ENCODE measurements at regions not wholly inside any gene's neighbourhood (a gene's known extent, or its start where the extent isn't known, plus 50 kb on each side); places are given as distances from the start of the nearest gene placed in this dataset.
"Not testable (repeated sequence)": the region's sequence is repeated elsewhere in the genome, so short reads cannot be mapped to it uniquely, and the experiment has no call there.

GRCh38 chr2:209260281-209260680 lies 163.6 kb upstream of the MAP2 start:
- no peaks in the 10 kb centered on the region for H3K27me3 ChIP-seq
- TF ChIP-seq CTCF (IDR thresholded peaks at IDR 0.05), result no peak
- DNase-seq (ENCODE audit: low spot score in 2 of 2), result no peak
- intact Hi-C loops (cut with DNase I), result no loop called here
- no peaks in the 10 kb centered on the region for H3K9me3 ChIP-seq
- no peaks in the 10 kb centered on the region for H3K36me3 ChIP-seq
- no peaks in the 10 kb centered on the region for H3K4me1 ChIP-seq
- H3K4me3 ChIP-seq, result no peak overlapping the region
- H3K27ac ChIP-seq, result no peak overlapping the region

- H3K27ac ChIP-seq; H3K4me1 ChIP-seq; intact Hi-C loops (cut with DNase I); H3K27me3 ChIP-seq; H3K4me3 ChIP-seq; H3K9me3 ChIP-seq; DNase-seq (ENCODE audit: low spot score in 2 of 2); H3K36me3 ChIP-seq: not testable (repeated sequence)
Measured at GRCh38 chr2:209261366-209262053, 162.3 kb upstream of the MAP2 start.

- Histone ChIP-seq H3K27ac (no peak overlapping the region), H3K4me1 (no peaks in the 10 kb centered on the region), H3K9me3 (no peaks in the 10 kb centered on the region), H3K4me3 (no peak overlapping the region), H3K36me3 (no peaks in the 10 kb centered on the region), H3K27me3 (no peaks in the 10 kb centered on the region)
- no peak for DNase-seq (ENCODE audit: low spot score in 2 of 2)
- no peak for TF ChIP-seq CTCF (IDR thresholded peaks at IDR 0.05)
- intact Hi-C loops (cut with DNase I), result no loop called here
Measured at GRCh38 chr2:209269024-209269423, 154.8 kb upstream of the MAP2 start.

- no peak for DNase-seq (ENCODE audit: low spot score in 2 of 2)
- intact Hi-C loops (cut with DNase I), result no loop called here
- H3K9me3 ChIP-seq, result no peaks in the 10 kb centered on the region
- no peaks in the 10 kb centered on the region for H3K27me3 ChIP-seq
- H3K4me3 ChIP-seq, result no peak overlapping the region
- no peak for TF ChIP-seq CTCF (IDR thresholded peaks at IDR 0.05)
- no peak overlapping the region for H3K27ac ChIP-seq
- no peaks in the 10 kb centered on the region for H3K36me3 ChIP-seq
- H3K4me1 ChIP-seq, result no peaks in the 10 kb centered on the region
Measured at GRCh38 chr2:209276000-209276399, 147.8 kb upstream of the MAP2 start.

GRCh38 chr2:209277444-209277843 lies 146.4 kb upstream of the MAP2 start:
- no peaks in the 10 kb centered on the region for H3K36me3 ChIP-seq
- DNase-seq (ENCODE audit: low spot score in 2 of 2), result no peak
- no peak overlapping the region for H3K4me3 ChIP-seq
- TF ChIP-seq CTCF (IDR thresholded peaks at IDR 0.05), result no peak
- H3K9me3 ChIP-seq, result peaks cover 0 to 4% of the 10 kb centered on the region in 2 donors
- H3K27ac ChIP-seq, result no peak overlapping the region
- H3K27me3 ChIP-seq, result no peaks in the 10 kb centered on the region
- no peaks in the 10 kb centered on the region for H3K4me1 ChIP-seq
- intact Hi-C loops (cut with DNase I), result no loop called here

GRCh38 chr2:209298601-209299000 lies 125.2 kb upstream of the MAP2 start:
- no peaks in the 10 kb centered on the region for H3K9me3 ChIP-seq
- TF ChIP-seq CTCF (IDR thresholded peaks at IDR 0.05), result no peak
- no peak overlapping the region for H3K27ac ChIP-seq
- no peaks in the 10 kb centered on the region for H3K27me3 ChIP-seq
- H3K36me3 ChIP-seq, result no peaks in the 10 kb centered on the region
- DNase-seq (ENCODE audit: low spot score in 2 of 2), result no peak
- H3K4me3 ChIP-seq, result no peak overlapping the region
- intact Hi-C loops (cut with DNase I), result no loop called here
- H3K4me1 ChIP-seq, result no peaks in the 10 kb centered on the region

GRCh38 chr2:209299478-209299877 lies 124.4 kb upstream of the MAP2 start:
- DNase-seq (ENCODE audit: low spot score in 2 of 2); H3K27me3 ChIP-seq; H3K4me1 ChIP-seq; H3K9me3 ChIP-seq; intact Hi-C loops (cut with DNase I); H3K27ac ChIP-seq; H3K36me3 ChIP-seq; H3K4me3 ChIP-seq: not testable (repeated sequence)

- H3K9me3 ChIP-seq; H3K4me3 ChIP-seq; H3K36me3 ChIP-seq; H3K27ac ChIP-seq; H3K4me1 ChIP-seq; H3K27me3 ChIP-seq; DNase-seq (ENCODE audit: low spot score in 2 of 2); intact Hi-C loops (cut with DNase I): not testable (repeated sequence)
Measured at GRCh38 chr2:209300766-209301165, 123.1 kb upstream of the MAP2 start.
